ENCODE measurements at regions not wholly inside any gene's neighbourhood (a gene's known extent, or its start where the extent isn't known, plus 50 kb on each side); places are given as distances from the start of the nearest gene placed in this dataset.

DNA sequence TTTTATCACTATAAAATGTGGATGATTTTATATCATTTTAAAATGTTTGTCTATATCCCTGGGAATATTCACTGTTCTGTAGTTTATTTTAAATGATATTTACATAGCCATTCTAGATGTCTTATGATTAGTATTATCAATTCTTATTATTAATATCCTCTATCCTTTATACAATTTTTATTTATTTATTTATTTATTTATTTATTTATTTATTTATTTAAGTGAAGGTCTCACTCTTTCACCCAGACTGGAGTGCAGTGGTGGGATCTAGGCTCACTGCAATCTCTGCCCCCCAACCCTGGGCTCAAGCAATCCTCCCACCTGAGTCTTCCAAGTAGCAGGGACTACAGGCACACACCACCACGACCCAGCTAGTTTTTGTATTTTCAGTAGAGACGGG, 1848.9 kb downstream of the EFNA5 start:
- no peak overlapping the region for H3K4me3 Mint-ChIP-seq (ENCODE audit: unreplicated experiment)
- H3K36me3 Mint-ChIP-seq (ENCODE audit: low read depth, unreplicated experiment) = no peaks in the 10 kb centered on the region
- no peak for TF ChIP-seq CTCF (IDR thresholded peaks at IDR 0.05; ENCODE audit: unreplicated experiment)
- no peak for DNase-seq (ENCODE audit: low spot score)
- H3K27ac Mint-ChIP-seq (ENCODE audit: unreplicated experiment) = no peak overlapping the region
- no peaks in the 10 kb centered on the region for H3K27me3 Mint-ChIP-seq (ENCODE audit: unreplicated experiment)
- no peaks in the 10 kb centered on the region for H3K9me3 Mint-ChIP-seq (ENCODE audit: unreplicated experiment)
- H3K4me1 Mint-ChIP-seq (ENCODE audit: unreplicated experiment) = no peaks in the 10 kb centered on the region

GRCh38 chr5:105817914-105818313, 1852.8 kb downstream of the EFNA5 start:
- Mint-ChIP-seq H3K4me3 (ENCODE audit: unreplicated experiment) (no peak overlapping the region), H3K36me3 (ENCODE audit: low read depth, unreplicated experiment) (no peaks in the 10 kb centered on the region), H3K9me3 (ENCODE audit: unreplicated experiment) (no peaks in the 10 kb centered on the region), H3K4me1 (ENCODE audit: unreplicated experiment) (no peaks in the 10 kb centered on the region), H3K27ac (ENCODE audit: unreplicated experiment) (no peak overlapping the region), H3K27me3 (ENCODE audit: unreplicated experiment) (no peaks in the 10 kb centered on the region)
- no peak for TF ChIP-seq CTCF (IDR thresholded peaks at IDR 0.05; ENCODE audit: unreplicated experiment)
- no peak for DNase-seq (ENCODE audit: low spot score)

- DNase-seq (ENCODE audit: low spot score) = no peak
- no peaks in the 10 kb centered on the region for H3K36me3 Mint-ChIP-seq (ENCODE audit: low read depth, unreplicated experiment)
- H3K27ac Mint-ChIP-seq (ENCODE audit: unreplicated experiment) = no peak overlapping the region
- no peaks in the 10 kb centered on the region for H3K4me1 Mint-ChIP-seq (ENCODE audit: unreplicated experiment)
- H3K4me3 Mint-ChIP-seq (ENCODE audit: unreplicated experiment) = no peak overlapping the region
- TF ChIP-seq CTCF (IDR thresholded peaks at IDR 0.05; ENCODE audit: unreplicated experiment) = no peak
- H3K27me3 Mint-ChIP-seq (ENCODE audit: unreplicated experiment) = no peaks in the 10 kb centered on the region
- no peaks in the 10 kb centered on the region for H3K9me3 Mint-ChIP-seq (ENCODE audit: unreplicated experiment)
Measured at GRCh38 chr5:105817416-105817815, 1853.3 kb downstream of the EFNA5 start.

- no peaks in the 10 kb centered on the region for H3K27me3 Mint-ChIP-seq (ENCODE audit: unreplicated experiment)
- TF ChIP-seq CTCF (IDR thresholded peaks at IDR 0.05; ENCODE audit: unreplicated experiment) = no peak
- no peaks in the 10 kb centered on the region for H3K4me1 Mint-ChIP-seq (ENCODE audit: unreplicated experiment)
- H3K4me3 Mint-ChIP-seq (ENCODE audit: unreplicated experiment) = no peak overlapping the region
- no peak for DNase-seq (ENCODE audit: low spot score)
- H3K36me3 Mint-ChIP-seq (ENCODE audit: low read depth, unreplicated experiment) = no peaks in the 10 kb centered on the region
- H3K27ac Mint-ChIP-seq (ENCODE audit: unreplicated experiment) = no peak overlapping the region
- H3K9me3 Mint-ChIP-seq (ENCODE audit: unreplicated experiment) = no peaks in the 10 kb centered on the region
Measured at GRCh38 chr5:105816961-105817360, 1853.8 kb downstream of the EFNA5 start.

DNA sequence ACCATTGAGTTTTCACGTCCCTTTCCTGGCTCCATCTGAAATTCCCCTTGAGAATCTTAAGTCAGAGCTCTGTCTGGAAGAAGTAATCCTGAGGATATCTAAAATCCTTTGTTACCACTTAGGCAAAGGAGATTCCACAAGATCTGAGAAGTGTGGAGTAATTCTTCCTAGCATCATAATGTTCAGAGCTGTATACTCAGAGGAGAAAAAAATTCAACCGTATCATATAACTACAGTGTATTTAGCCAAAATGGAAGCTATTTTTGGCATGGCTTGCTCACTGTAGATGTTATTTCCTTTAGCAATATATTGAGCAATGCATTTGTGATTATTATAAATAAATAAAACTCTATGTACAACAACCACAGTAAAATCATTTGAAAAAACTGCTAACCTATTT, 1858.4 kb downstream of the EFNA5 start:
- H3K36me3 Mint-ChIP-seq (ENCODE audit: low read depth, unreplicated experiment) = no peaks in the 10 kb centered on the region
- H3K4me3 Mint-ChIP-seq (ENCODE audit: unreplicated experiment) = no peak overlapping the region
- H3K4me1 Mint-ChIP-seq (ENCODE audit: unreplicated experiment) = no peaks in the 10 kb centered on the region
- H3K27me3 Mint-ChIP-seq (ENCODE audit: unreplicated experiment) = no peaks in the 10 kb centered on the region
- H3K9me3 Mint-ChIP-seq (ENCODE audit: unreplicated experiment) = no peaks in the 10 kb centered on the region
- no peak for DNase-seq (ENCODE audit: low spot score)
- TF ChIP-seq CTCF (IDR thresholded peaks at IDR 0.05; ENCODE audit: unreplicated experiment) = no peak
- H3K27ac Mint-ChIP-seq (ENCODE audit: unreplicated experiment) = no peak overlapping the region

Measured in endothelial cell (in vitro differentiated cells).